Spleen (tissue), 11 donors: ENCODE measurements at regions not wholly inside any gene's neighbourhood (a gene's known extent, or its start where the extent isn't known, plus 50 kb on each side); places are given as distances from the start of the nearest gene placed in this dataset.

Experiments
- DNase-seq: peaks from one replicate; pipeline ENCODE4 v3.0.0-alpha.2; 2020
- H3K27ac ChIP-seq, 8 donors: fragments of 200-600 bp; sonication (generic) in 7 of 8; 1 replicate in 4 of 8; 2 replicates in 4 of 8; pipeline versions ENCODE4 v1.5.0 to v1.8.0; 2016 to 2021; ENCODE audit warnings: inconsistent platforms in 4 of 8, mild to moderate bottlenecking in 4 of 8, moderate library complexity in 1 of 8
- H3K27me3 ChIP-seq, 7 donors: fragments of 200-600 bp; sonication (generic) in 6 of 7; replicated peaks in 1 of 7; 1 replicate in 4 of 7; 2 replicates in 3 of 7; pipeline versions ENCODE4 v1.5.0 to v1.8.0; 2016 to 2021; ENCODE audit warnings: inconsistent platforms in 3 of 7, mild to moderate bottlenecking in 1 of 7
- H3K36me3 ChIP-seq, 6 donors: fragments of 200-600 bp; sonication (generic) in 5 of 6; 1 replicate in 4 of 6; 2 replicates in 2 of 6; pipeline versions ENCODE4 v1.5.0 to v1.8.0; 2016 to 2021; ENCODE audit warnings: inconsistent platforms in 2 of 6
- H3K4me1 ChIP-seq, 6 donors: fragments of 200-600 bp; sonication (generic) in 5 of 6; 1 replicate in 3 of 6; 2 replicates in 3 of 6; pipeline versions ENCODE4 v1.5.0 to v1.8.0; 2016 to 2021; ENCODE audit warnings: inconsistent platforms in 3 of 6
- H3K4me3 ChIP-seq, 8 donors: fragments of 200-600 bp; sonication (generic) in 7 of 8; 1 replicate in 4 of 8; 2 replicates in 4 of 8; pipeline versions ENCODE4 v1.5.0 to v1.8.0; 2016 to 2021; ENCODE audit warnings: inconsistent platforms in 4 of 8, mild to moderate bottlenecking in 4 of 8, moderate library complexity in 2 of 8
- H3K9me3 ChIP-seq, 8 donors: fragments of 200-600 bp; sonication (generic) in 7 of 8; 1 replicate in 4 of 8; 2 replicates in 4 of 8; pipeline versions ENCODE4 v1.5.0 to v1.8.0; 2016 to 2021; ENCODE audit warnings: inconsistent platforms in 4 of 8
- POLR2A ChIP-seq, 3 donors: fragments of 450-650 bp; IDR thresholded peaks; one replicate each; pipeline ENCODE4 v1.5.1; 2017; ENCODE audit warnings: antibody characterized with exemption in 3 of 3, mild to moderate bottlenecking in 1 of 3
- POLR2AphosphoS5 ChIP-seq, 3 donors: sonication (generic); formaldehyde crosslinking; IDR thresholded peaks; one replicate each; pipeline ENCODE4 v1.5.1; 2017; ENCODE audit warnings: antibody characterized with exemption in 3 of 3
- WGBS, 5 donors: extraction: QIAGEN DNeasy Blood & Tissue Kit in 3 of 5; methylation state at CpG; one replicate each; pipeline versions ENCODE4 v1.1.5 to v1.1.7; 2013 to 2018; 5-methylcytosine and 5-hydroxymethylcytosine counted together
- intact Hi-C: fragments of 100-400 bp; cut with DNase I; formaldehyde crosslinking; loops from one replicate; pipeline ENCODE4 v1.15.0; 2023; ENCODE audit warnings: low total_unique reads
- TF ChIP-seq, protein P1 (sequence below), 11 experiments: fragments of 200-600 bp in 7 of 11; fragments of 450-650 bp in 4 of 11; sonication (generic) in 4 of 11; IDR thresholded peaks in 8 of 11; conservative IDR thresholded peaks in 3 of 11; 1 replicate in 7 of 11; 2 replicates in 4 of 11; pipeline versions ENCODE4 v1.4.0 to v1.8.0; 2016 to 2021; ENCODE audit warnings: antibody characterized with exemption in 11 of 11, inconsistent platforms in 4 of 11, mild to moderate bottlenecking in 1 of 11
- donor health status: healthy with polysubstance abuse.
- donor health status: DM: no; HTN: no; CAD: no; lungs with moderate emphysema.
- donor health status: DM: no; HTN: no; CAD: no.
- donor health status: Bipolar disorder and iron deficiency.
- donor health status: healthy.
- donor health status: DM: no; HTN: no; CAD: no.
- donor health status: DM: yes; HTN: yes; CAD: no.

DNA sequence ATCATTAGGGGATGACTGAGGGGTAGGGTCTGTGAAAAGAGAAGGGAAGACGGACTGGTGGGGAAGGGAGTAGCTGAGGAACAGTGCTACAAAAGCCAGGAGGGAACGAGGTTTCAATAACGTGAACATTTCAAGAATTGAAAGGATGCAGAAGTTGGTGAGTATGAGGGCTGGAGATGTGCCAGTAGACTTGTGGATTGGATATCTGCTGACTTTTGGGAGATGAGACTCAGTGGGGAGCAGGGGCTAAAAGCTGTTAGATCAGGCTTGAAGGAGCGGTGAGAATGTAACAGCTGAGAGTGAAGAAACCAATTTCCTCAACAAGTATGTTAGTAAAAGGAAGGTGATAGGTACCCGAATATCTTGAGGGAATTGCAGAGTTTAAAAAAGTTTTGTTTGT, 65.2 kb downstream of the GTPBP8 start:
- WGBS, 5 donors: 68 to 92% (median 77%) methylated on average over 5 of the region's 5 CpGs
- peaks cover 0 to 30% (median 11%) of the 10 kb centered on the region in 6 donors for H3K4me1 ChIP-seq

DNA sequence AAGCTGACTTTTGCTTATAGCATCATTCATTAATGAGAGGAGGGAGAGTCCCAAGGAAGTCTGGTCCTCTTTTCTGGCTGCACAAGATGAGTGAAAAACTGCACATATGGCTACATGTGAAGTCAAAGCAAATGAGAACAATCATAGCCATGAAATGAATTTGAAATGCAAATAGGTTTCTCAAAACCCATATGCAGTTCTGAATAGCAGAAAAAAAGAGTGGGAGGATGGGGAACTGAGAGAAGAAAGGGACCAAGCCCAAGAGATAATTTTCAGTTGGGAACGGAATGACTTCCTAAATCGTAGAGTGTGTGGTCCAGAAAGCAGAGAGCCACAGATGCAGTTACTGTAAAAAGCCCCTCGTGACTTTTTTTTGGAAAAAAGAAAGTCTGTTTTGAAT, 66.3 kb downstream of the GTPBP8 start:
- 47 to 68% (median 63%) methylated on average over 3 of the region's 3 CpGs for WGBS, 5 donors
- peaks cover 0 to 18% (median 4%) of the 10 kb centered on the region in 6 donors for H3K4me1 ChIP-seq
- TF ChIP-seq POLR2A (IDR thresholded peaks at IDR 0.05): no peak

More for the DNA sequence above, 65.2 kb downstream of the GTPBP8 start:
- no peaks in the 10 kb centered on the region for H3K27me3 ChIP-seq
- H3K4me3 ChIP-seq: no peak overlapping the region
- DNase-seq: no peak
- no peaks in the 10 kb centered on the region for H3K9me3 ChIP-seq
- intact Hi-C loops: no loop called here
- peaks cover 0 to 7% (median 0%) of the 10 kb centered on the region in 6 donors for H3K36me3 ChIP-seq
- TF ChIP-seq, protein P1, sequence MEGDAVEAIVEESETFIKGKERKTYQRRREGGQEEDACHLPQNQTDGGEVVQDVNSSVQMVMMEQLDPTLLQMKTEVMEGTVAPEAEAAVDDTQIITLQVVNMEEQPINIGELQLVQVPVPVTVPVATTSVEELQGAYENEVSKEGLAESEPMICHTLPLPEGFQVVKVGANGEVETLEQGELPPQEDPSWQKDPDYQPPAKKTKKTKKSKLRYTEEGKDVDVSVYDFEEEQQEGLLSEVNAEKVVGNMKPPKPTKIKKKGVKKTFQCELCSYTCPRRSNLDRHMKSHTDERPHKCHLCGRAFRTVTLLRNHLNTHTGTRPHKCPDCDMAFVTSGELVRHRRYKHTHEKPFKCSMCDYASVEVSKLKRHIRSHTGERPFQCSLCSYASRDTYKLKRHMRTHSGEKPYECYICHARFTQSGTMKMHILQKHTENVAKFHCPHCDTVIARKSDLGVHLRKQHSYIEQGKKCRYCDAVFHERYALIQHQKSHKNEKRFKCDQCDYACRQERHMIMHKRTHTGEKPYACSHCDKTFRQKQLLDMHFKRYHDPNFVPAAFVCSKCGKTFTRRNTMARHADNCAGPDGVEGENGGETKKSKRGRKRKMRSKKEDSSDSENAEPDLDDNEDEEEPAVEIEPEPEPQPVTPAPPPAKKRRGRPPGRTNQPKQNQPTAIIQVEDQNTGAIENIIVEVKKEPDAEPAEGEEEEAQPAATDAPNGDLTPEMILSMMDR (IDR thresholded peaks at IDR 0.05 in 8 of 11, conservative IDR thresholded peaks at IDR 0.05 in 3 of 11): no peak
- H3K27ac ChIP-seq: peak overlapping the region in 1 of 8 donors; percentile 17

DNA sequence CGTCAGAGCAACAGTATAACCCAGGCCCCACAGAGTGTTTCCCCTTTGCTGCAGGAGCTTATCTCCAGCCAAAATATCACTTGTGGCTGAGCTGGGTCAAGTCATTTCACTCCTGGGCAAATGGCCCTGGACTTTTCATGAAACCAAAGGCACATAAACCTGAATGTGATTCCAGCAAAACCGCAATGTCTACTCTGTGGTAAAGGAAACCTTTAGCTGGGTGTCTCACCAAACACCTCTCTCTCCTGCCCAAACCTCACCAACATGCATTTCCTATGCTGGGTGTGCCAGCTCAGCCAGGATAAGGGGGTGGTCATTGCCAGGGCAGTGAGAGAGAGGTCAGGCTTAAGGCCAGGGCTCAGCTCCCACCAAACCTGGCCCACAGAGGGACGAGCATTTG, 67.4 kb downstream of the GTPBP8 start:
- Histone ChIP-seq H3K4me1 (peaks cover 0 to 10% (median 2%) of the 10 kb centered on the region in 6 donors), H3K9me3 (no peaks in the 10 kb centered on the region), H3K36me3 (peaks cover 0 to 22% (median 0%) of the 10 kb centered on the region in 6 donors), H3K4me3 (no peak overlapping the region), H3K27ac (no peak overlapping the region), H3K27me3 (no peaks in the 10 kb centered on the region)
- DNase-seq: no peak
- TF ChIP-seq, protein P1 (IDR thresholded peaks at IDR 0.05 in 8 of 11, conservative IDR thresholded peaks at IDR 0.05 in 3 of 11): no peak
- TF ChIP-seq POLR2AphosphoS5 (IDR thresholded peaks at IDR 0.05) (no peak), POLR2A (IDR thresholded peaks at IDR 0.05) (no peak)
- 85 to 97% (median 94%) methylated on average over 3 of the region's 3 CpGs for WGBS, 5 donors
- intact Hi-C loops: no loop called here

More for the DNA sequence above, 66.3 kb downstream of the GTPBP8 start:
- no peaks in the 10 kb centered on the region for H3K27me3 ChIP-seq
- no peak for DNase-seq
- H3K4me3 ChIP-seq: no peak overlapping the region
- H3K9me3 ChIP-seq: no peaks in the 10 kb centered on the region
- H3K27ac ChIP-seq: no peak overlapping the region
- intact Hi-C loops: no loop called here
- H3K36me3 ChIP-seq: peaks cover 0 to 14% (median 0%) of the 10 kb centered on the region in 6 donors

DNA sequence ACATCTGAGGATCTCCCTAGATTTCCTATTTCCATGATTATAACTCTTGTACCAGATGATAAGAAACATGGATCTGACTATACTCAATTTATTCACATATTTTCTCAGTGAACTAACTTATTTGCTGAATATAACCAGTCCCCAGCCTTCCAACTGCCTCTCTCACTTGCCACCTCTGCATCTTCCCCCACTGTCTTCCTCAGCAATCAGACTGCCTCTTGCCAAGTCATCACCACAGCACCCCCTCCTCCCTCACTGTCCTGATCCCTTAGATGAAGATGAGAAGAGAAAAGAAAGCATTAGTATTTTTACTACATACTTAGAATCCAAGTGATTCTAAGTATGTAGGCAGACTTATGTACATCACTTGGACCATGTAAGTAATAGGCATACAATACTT, 71.9 kb downstream of the GTPBP8 start:
- Histone ChIP-seq H3K4me1 (no peaks in the 10 kb centered on the region), H3K27me3 (no peaks in the 10 kb centered on the region), H3K27ac (no peak overlapping the region), H3K4me3 (no peak overlapping the region), H3K9me3 (peaks cover 0 to 22% (median 9%) of the 10 kb centered on the region in 8 donors), H3K36me3 (peaks cover 0 to 45% (median 0%) of the 10 kb centered on the region in 6 donors)
- intact Hi-C loops: no loop called here
- DNase-seq: no peak
- no peak for TF ChIP-seq POLR2AphosphoS5 (IDR thresholded peaks at IDR 0.05)
- no peak for TF ChIP-seq POLR2A (IDR thresholded peaks at IDR 0.05)
- TF ChIP-seq, protein P1 (IDR thresholded peaks at IDR 0.05 in 8 of 11, conservative IDR thresholded peaks at IDR 0.05 in 3 of 11): no peak
